ENCODE measurements at regions not wholly inside any gene's neighbourhood (a gene's known extent, or its start where the extent isn't known, plus 50 kb on each side); places are given as distances from the start of the nearest gene placed in this dataset.

- DNase-seq (ENCODE audit: unreplicated experiment), result no peak
- CTCF ChIA-PET, result interaction anchor here (0.8 kb wide), 1 partner anchor 395 kb away, joined by 3 read pairs; no protein-coding TSS in a partner anchor
- Mint-ChIP-seq H3K36me3 (ENCODE audit: insufficient read depth, unreplicated experiment) (no peaks in the 10 kb centered on the region), H3K4me1 (ENCODE audit: insufficient read depth, unreplicated experiment) (peaks cover 6% of the 10 kb centered on the region), H3K4me3 (ENCODE audit: unreplicated experiment) (no peak overlapping the region), H3K27ac (ENCODE audit: low read depth, unreplicated experiment) (no peak overlapping the region), H3K27me3 (ENCODE audit: insufficient read depth, unreplicated experiment) (no peaks in the 10 kb centered on the region), H3K9me3 (ENCODE audit: unreplicated experiment) (no peaks in the 10 kb centered on the region)
- POLR2A ChIA-PET, result interaction anchor here (0.9 kb wide), 1 partner anchor 12 kb away, joined by 3 read pairs; no protein-coding TSS in a partner anchor
- intact Hi-C loops (cut with micrococcal nuclease), result no loop called here
- no peak for TF ChIP-seq CTCF (IDR thresholded peaks at IDR 0.05; ENCODE audit: unreplicated experiment)
- BruUV-seq (replicated peaks), result no TSS peak
Observed at GRCh38 chr3:166456286-166456685, 619.1 kb upstream of the BCHE start.

GRCh38 chr3:166455744-166456143, 618.5 kb upstream of the BCHE start:
- Mint-ChIP-seq H3K27me3 (ENCODE audit: insufficient read depth, unreplicated experiment) (no peaks in the 10 kb centered on the region), H3K4me3 (ENCODE audit: unreplicated experiment) (no peak overlapping the region), H3K9me3 (ENCODE audit: unreplicated experiment) (no peaks in the 10 kb centered on the region), H3K27ac (ENCODE audit: low read depth, unreplicated experiment) (no peak overlapping the region), H3K36me3 (ENCODE audit: insufficient read depth, unreplicated experiment) (no peaks in the 10 kb centered on the region), H3K4me1 (ENCODE audit: insufficient read depth, unreplicated experiment) (peaks cover 6% of the 10 kb centered on the region)
- TF ChIP-seq CTCF (IDR thresholded peaks at IDR 0.05; ENCODE audit: unreplicated experiment), result no peak
- BruUV-seq (replicated peaks), result no TSS peak
- CTCF ChIA-PET, result no interaction called here
- POLR2A ChIA-PET, result no interaction called here
- DNase-seq (ENCODE audit: unreplicated experiment), result no peak
- intact Hi-C loops (cut with micrococcal nuclease), result no loop called here

- Mint-ChIP-seq H3K9me3 (ENCODE audit: unreplicated experiment) (no peaks in the 10 kb centered on the region), H3K27me3 (ENCODE audit: insufficient read depth, unreplicated experiment) (no peaks in the 10 kb centered on the region), H3K4me1 (ENCODE audit: insufficient read depth, unreplicated experiment) (peaks cover 6% of the 10 kb centered on the region), H3K27ac (ENCODE audit: low read depth, unreplicated experiment) (no peak overlapping the region), H3K4me3 (ENCODE audit: unreplicated experiment) (no peak overlapping the region), H3K36me3 (ENCODE audit: insufficient read depth, unreplicated experiment) (no peaks in the 10 kb centered on the region)
- intact Hi-C loops (cut with micrococcal nuclease), result no loop called here
- CTCF ChIA-PET, result no interaction called here
- no TSS peak for BruUV-seq (replicated peaks)
- POLR2A ChIA-PET, result no interaction called here
- no peak for TF ChIP-seq CTCF (IDR thresholded peaks at IDR 0.05; ENCODE audit: unreplicated experiment)
- no peak for DNase-seq (ENCODE audit: unreplicated experiment)
Observed at GRCh38 chr3:166453478-166453877, 616.3 kb upstream of the BCHE start.

GRCh38 chr3:166451997-166452396, 614.8 kb upstream of the BCHE start:
- DNase-seq (ENCODE audit: unreplicated experiment), result peak; percentile 37
- H3K9me3 Mint-ChIP-seq (ENCODE audit: unreplicated experiment), result no peaks in the 10 kb centered on the region
- peak overlapping the region; percentile 37 for H3K27ac Mint-ChIP-seq (ENCODE audit: low read depth, unreplicated experiment)
- no peak overlapping the region for H3K4me3 Mint-ChIP-seq (ENCODE audit: unreplicated experiment)
- intact Hi-C loops (cut with micrococcal nuclease), result no loop called here
- BruUV-seq (replicated peaks), result no TSS peak
- H3K27me3 Mint-ChIP-seq (ENCODE audit: insufficient read depth, unreplicated experiment), result no peaks in the 10 kb centered on the region
- H3K4me1 Mint-ChIP-seq (ENCODE audit: insufficient read depth, unreplicated experiment), result peaks cover 6% of the 10 kb centered on the region
- POLR2A ChIA-PET, result interaction anchor here (0.5 to 1.0 kb wide), 4 partner anchors 8 to 66 kb away, joined by 3 to 5 read pairs (median 4); no protein-coding TSS in a partner anchor
- no peaks in the 10 kb centered on the region for H3K36me3 Mint-ChIP-seq (ENCODE audit: insufficient read depth, unreplicated experiment)
- CTCF ChIA-PET, result interaction anchor here (0.7 kb wide), 1 partner anchor 190 kb away, joined by 4 read pairs; no protein-coding TSS in a partner anchor
- no peak for TF ChIP-seq CTCF (IDR thresholded peaks at IDR 0.05; ENCODE audit: unreplicated experiment)
